ENCODE measurements at regions not wholly inside any gene's neighbourhood (a gene's known extent, or its start where the extent isn't known, plus 50 kb on each side); places are given as distances from the start of the nearest gene placed in this dataset.

GRCh38 chr3:74711913-74712512, 97.6 kb upstream of the CNTN3 start:
- H3K4me1 ChIP-seq (ENCODE audit: control insufficient read depth, insufficient read depth, low read length), result no peaks in the 10 kb centered on the region
- no peaks in the 10 kb centered on the region for H3K27me3 ChIP-seq (ENCODE audit: control insufficient read depth, insufficient read depth, low read length)
- no peaks in the 10 kb centered on the region for H3K9me3 ChIP-seq (ENCODE audit: control insufficient read depth, insufficient read depth, low read length)
- no peak for DNase-seq (ENCODE audit: low read depth, low spot score)
- no peak overlapping the region for H3K4me3 ChIP-seq (ENCODE audit: low read length)
- H3K27ac ChIP-seq (ENCODE audit: low read length), result no peak overlapping the region
- H3K36me3 ChIP-seq (ENCODE audit: control insufficient read depth, insufficient read depth, low read length), result no peaks in the 10 kb centered on the region; the same call in 1 of the 2 replicates
- no CpG with 5 or more reads among the region's 31 CpGs for WGBS (ENCODE audit: insufficient coverage, insufficient read length)

GRCh38 chr3:74709951-74710350, 95.5 kb upstream of the CNTN3 start:
- Histone ChIP-seq H3K4me3 (ENCODE audit: low read length) (no peak overlapping the region), H3K27ac (ENCODE audit: low read length) (no peak overlapping the region), H3K27me3 (ENCODE audit: control insufficient read depth, insufficient read depth, low read length) (no peaks in the 10 kb centered on the region), H3K36me3 (ENCODE audit: control insufficient read depth, insufficient read depth, low read length) (no peaks in the 10 kb centered on the region; the same call in 1 of the 2 replicates), H3K9me3 (ENCODE audit: control insufficient read depth, insufficient read depth, low read length) (no peaks in the 10 kb centered on the region), H3K4me1 (ENCODE audit: control insufficient read depth, insufficient read depth, low read length) (no peaks in the 10 kb centered on the region)
- DNase-seq (ENCODE audit: low read depth, low spot score), result no peak
- WGBS (ENCODE audit: insufficient coverage, insufficient read length), result no CpG with 5 or more reads among the region's 3 CpGs

GRCh38 chr3:74693696-74694393, 79.4 kb upstream of the CNTN3 start:
- Histone ChIP-seq H3K4me3 (ENCODE audit: low read length) (no peak overlapping the region), H3K36me3 (ENCODE audit: control insufficient read depth, insufficient read depth, low read length) (no peaks in the 10 kb centered on the region), H3K27ac (ENCODE audit: low read length) (no peak overlapping the region), H3K27me3 (ENCODE audit: control insufficient read depth, insufficient read depth, low read length) (no peaks in the 10 kb centered on the region), H3K9me3 (ENCODE audit: control insufficient read depth, insufficient read depth, low read length) (no peaks in the 10 kb centered on the region), H3K4me1 (ENCODE audit: control insufficient read depth, insufficient read depth, low read length) (no peaks in the 10 kb centered on the region)
- no CpG with 5 or more reads among the region's 4 CpGs for WGBS (ENCODE audit: insufficient coverage, insufficient read length)
- DNase-seq (ENCODE audit: low read depth, low spot score), result no peak

DNA sequence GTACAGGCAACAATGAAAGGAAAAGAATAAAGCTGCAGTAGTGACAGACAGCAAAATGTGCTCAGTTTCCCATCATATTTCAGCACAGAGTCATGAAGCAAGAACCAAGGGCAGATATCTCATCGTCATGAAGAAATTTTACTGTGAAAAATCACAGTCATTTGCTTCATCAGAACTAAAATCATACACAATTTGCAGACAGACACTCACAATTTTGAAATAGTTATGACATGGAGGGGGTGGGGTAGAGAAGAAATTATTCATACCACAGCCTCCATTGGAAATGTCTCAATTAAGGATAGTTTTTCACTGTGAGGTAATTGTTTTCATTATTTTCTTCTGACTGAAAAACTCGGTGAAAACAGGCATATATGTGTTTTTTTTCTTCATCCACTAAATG, 78.8 kb upstream of the CNTN3 start:
- no peaks in the 10 kb centered on the region for H3K4me1 ChIP-seq (ENCODE audit: control insufficient read depth, insufficient read depth, low read length)
- H3K4me3 ChIP-seq (ENCODE audit: low read length), result no peak overlapping the region
- H3K36me3 ChIP-seq (ENCODE audit: control insufficient read depth, insufficient read depth, low read length), result no peaks in the 10 kb centered on the region
- no peak overlapping the region for H3K27ac ChIP-seq (ENCODE audit: low read length)
- WGBS (ENCODE audit: insufficient coverage, insufficient read length), result no CpG with 5 or more reads among the region's 2 CpGs
- no peak for DNase-seq (ENCODE audit: low read depth, low spot score)
- H3K9me3 ChIP-seq (ENCODE audit: control insufficient read depth, insufficient read depth, low read length), result no peaks in the 10 kb centered on the region
- no peaks in the 10 kb centered on the region for H3K27me3 ChIP-seq (ENCODE audit: control insufficient read depth, insufficient read depth, low read length)

GRCh38 chr3:74691946-74692345, 77.5 kb upstream of the CNTN3 start:
- Histone ChIP-seq H3K4me3 (ENCODE audit: low read length) (no peak overlapping the region), H3K27ac (ENCODE audit: low read length) (no peak overlapping the region), H3K9me3 (ENCODE audit: control insufficient read depth, insufficient read depth, low read length) (no peaks in the 10 kb centered on the region), H3K36me3 (ENCODE audit: control insufficient read depth, insufficient read depth, low read length) (no peaks in the 10 kb centered on the region), H3K27me3 (ENCODE audit: control insufficient read depth, insufficient read depth, low read length) (no peaks in the 10 kb centered on the region), H3K4me1 (ENCODE audit: control insufficient read depth, insufficient read depth, low read length) (no peaks in the 10 kb centered on the region)
- no peak for DNase-seq (ENCODE audit: low read depth, low spot score)
- WGBS (ENCODE audit: insufficient coverage, insufficient read length), result no CpG with 5 or more reads among the region's 7 CpGs

DNA sequence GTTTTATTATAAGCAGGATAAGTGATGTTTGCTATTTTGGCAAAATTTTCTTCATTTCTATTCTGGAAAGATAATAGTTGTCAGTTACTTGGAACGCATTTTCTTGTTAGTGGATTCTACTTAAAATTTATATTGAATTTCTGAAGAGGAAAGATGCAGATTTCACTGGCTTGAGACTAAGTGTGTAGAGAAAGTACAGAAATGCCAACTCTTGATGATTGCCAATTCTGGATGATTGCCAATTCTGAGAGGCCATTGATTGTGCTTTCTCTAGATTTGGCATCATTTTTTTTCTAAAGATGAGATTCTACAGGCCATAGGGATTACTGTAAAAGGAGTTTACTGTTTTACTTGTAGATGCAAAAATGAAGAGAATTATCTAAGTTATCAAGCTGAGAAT, 58.9 kb upstream of the CNTN3 start:
- Histone ChIP-seq H3K27me3 (ENCODE audit: control insufficient read depth, insufficient read depth, low read length) (no peaks in the 10 kb centered on the region), H3K27ac (ENCODE audit: low read length) (no peak overlapping the region), H3K9me3 (ENCODE audit: control insufficient read depth, insufficient read depth, low read length) (no peaks in the 10 kb centered on the region), H3K4me1 (ENCODE audit: control insufficient read depth, insufficient read depth, low read length) (no peaks in the 10 kb centered on the region), H3K36me3 (ENCODE audit: control insufficient read depth, insufficient read depth, low read length) (no peaks in the 10 kb centered on the region), H3K4me3 (ENCODE audit: low read length) (no peak overlapping the region)
- DNase-seq (ENCODE audit: low read depth, low spot score), result no peak
- WGBS (ENCODE audit: insufficient coverage, insufficient read length), result no CpG with 5 or more reads among the region's 1 CpG

DNA sequence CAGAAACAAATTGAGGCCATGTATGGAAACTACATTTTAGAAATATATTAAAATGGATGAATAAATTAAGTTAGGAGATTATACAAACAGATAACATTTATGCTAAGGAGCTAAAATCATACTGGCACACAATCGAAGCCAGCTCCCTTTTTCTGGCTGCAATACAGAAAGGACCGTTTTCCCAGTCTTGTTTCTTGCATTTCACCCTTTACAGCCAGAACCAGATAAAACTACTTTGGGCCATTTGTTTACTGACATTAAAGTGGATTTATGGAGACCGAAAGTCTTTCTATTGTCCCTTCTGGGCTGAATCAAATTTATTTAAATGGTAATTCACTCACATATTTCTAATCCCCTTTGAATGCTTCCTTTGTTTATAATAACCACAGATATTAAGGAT, 50.1 kb upstream of the CNTN3 start:
- H3K27me3 ChIP-seq (ENCODE audit: control insufficient read depth, insufficient read depth, low read length), result no peaks in the 10 kb centered on the region
- H3K36me3 ChIP-seq (ENCODE audit: control insufficient read depth, insufficient read depth, low read length), result no peaks in the 10 kb centered on the region
- no peak overlapping the region for H3K4me3 ChIP-seq (ENCODE audit: low read length)
- H3K4me1 ChIP-seq (ENCODE audit: control insufficient read depth, insufficient read depth, low read length), result no peaks in the 10 kb centered on the region
- no peaks in the 10 kb centered on the region; the same call in 1 of the 2 replicates for H3K9me3 ChIP-seq (ENCODE audit: control insufficient read depth, insufficient read depth, low read length)
- WGBS (ENCODE audit: insufficient coverage, insufficient read length), result no CpG with 5 or more reads among the region's 3 CpGs
- DNase-seq (ENCODE audit: low read depth, low spot score), result no peak
- H3K27ac ChIP-seq (ENCODE audit: low read length), result no peak overlapping the region

All from iPS DF 6.9 (cell line).